ENCODE measurements at regions not wholly inside any gene's neighbourhood (a gene's known extent, or its start where the extent isn't known, plus 50 kb on each side); places are given as distances from the start of the nearest gene placed in this dataset.

- TF ChIP-seq CTCF (IDR thresholded peaks at IDR 0.05), result no peak
- no peak for TF ChIP-seq POLR2A (IDR thresholded peaks at IDR 0.05)
Measured at GRCh38 chr2:106012591-106013347, 181.3 kb downstream of the UXS1 start.
